GM12878 (cell line): ENCODE measurements at regions not wholly inside any gene's neighbourhood (a gene's known extent, or its start where the extent isn't known, plus 50 kb on each side); places are given as distances from the start of the nearest gene placed in this dataset.

Experiments used
- ATAC-seq: fragments of 200-7000 bp; cut with Tn5 transposase; 3 replicates; pipeline ENCODE4 v1.9.1; 2020; ENCODE audit warnings: mild to moderate bottlenecking, moderate library complexity
- BruUV-seq: library from RNA; stranded (reverse); fragments of 400-500 nt; replicated peaks from 2 replicates; lab custom pipeline; 2021; lab: Mats Ljungman, UMichigan
- CTCF ChIA-PET: fragments of 300-600 bp; sonication (Branson Sonifier 250); formaldehyde crosslinking; extraction: SDS; loops from one replicate; lab custom pipeline; 2021; ENCODE audit warnings: inconsistent platforms; lab: Yijun Ruan, JAX
- POLR2A ChIA-PET: fragments of 350-600 bp; formaldehyde crosslinking; extraction: SDS; loops from one replicate; lab custom pipeline; 2021; ENCODE audit warnings: inconsistent platforms; lab: Charles Lee
- RAD21 ChIA-PET: fragments of 300-600 bp; sonication (Branson Sonifier 250); formaldehyde crosslinking; loops from one replicate; lab custom pipeline; 2023; ENCODE audit warnings: antibody characterized with exemption; ENCODE audit not compliant: unreplicated experiment; lab: Charles Lee
- SMC1A ChIA-PET: fragments of 300-600 bp; sonication (Branson Sonifier 250); formaldehyde crosslinking; loops from one replicate; lab custom pipeline; 2023; ENCODE audit not compliant: unreplicated experiment, uncharacterized antibody; lab: Charles Lee
- DNase-seq: peaks from one replicate; pipeline ENCODE4 v3.0.0-alpha.2; 2011; ENCODE audit warnings: low read depth, low spot score
- FAIRE-seq: peaks from 3 replicates; lab custom pipeline; 2011; peaks lifted over from hg19 to GRCh38; lab: Jason Lieb, UNC
- H2AFZ ChIP-seq: 2 replicates; pipeline ENCODE4 v1.6.0; 2011; ENCODE audit warnings: low read depth, low read length, control low read depth; ENCODE audit not compliant: control insufficient read depth
- H3K27ac ChIP-seq: 2 replicates; pipeline ENCODE4 v1.5.1; 2011; ENCODE audit warnings: control low read depth; ENCODE audit not compliant: control insufficient read depth, insufficient read depth
- H3K27me3 ChIP-seq, 2 experiments: replicated peaks in 1 of 2; 2 replicates each; pipeline versions ENCODE4 v1.6.0 to v1.6.1; 2011; ENCODE audit warnings: low read length in 1 of 2; ENCODE audit not compliant: control insufficient read depth in 2 of 2, insufficient read depth in 2 of 2
- H3K36me3 ChIP-seq, 2 experiments: 2 replicates each; pipeline ENCODE4 v1.5.1; 2011; ENCODE audit warnings: low read length in 1 of 2; ENCODE audit not compliant: control insufficient read depth in 2 of 2, insufficient read depth in 2 of 2
- H3K4me1 ChIP-seq: 2 replicates; pipeline ENCODE4 v1.6.1; 2011; ENCODE audit warnings: mild to moderate bottlenecking, low read length, moderate library complexity, mixed read lengths; ENCODE audit not compliant: control insufficient read depth, insufficient read depth
- H3K4me2 ChIP-seq: 2 replicates; pipeline ENCODE4 v1.6.0; 2011; ENCODE audit warnings: control low read depth; ENCODE audit not compliant: control insufficient read depth, insufficient read depth
- H3K4me3 ChIP-seq: fragments of 200-600 bp; sonication (generic); 2 replicates; pipeline ENCODE4 v1.5.1; 2016
- H3K79me2 ChIP-seq: 2 replicates; pipeline ENCODE4 v1.6.0; 2011; ENCODE audit warnings: low read length; ENCODE audit not compliant: control insufficient read depth, insufficient read depth
- H3K9ac ChIP-seq: 2 replicates; pipeline ENCODE4 v1.8.0; 2011; ENCODE audit warnings: low read length, control low read depth, mixed read lengths; ENCODE audit not compliant: control insufficient read depth, insufficient read depth
- H3K9me3 ChIP-seq: replicated peaks from 3 replicates; pipeline ENCODE4 v1.5.1; 2011; ENCODE audit warnings: mild to moderate bottlenecking, low read length; ENCODE audit not compliant: control insufficient read depth, insufficient read depth
- H4K20me1 ChIP-seq: 2 replicates; pipeline ENCODE4 v1.6.0; 2011; ENCODE audit not compliant: control insufficient read depth, insufficient read depth
- ATF7 ChIP-seq: fragments of 450-650 bp; IDR thresholded peaks from 2 replicates; pipeline ENCODE4 v1.6.1; 2016; ENCODE audit warnings: low read depth, mild to moderate bottlenecking
- CUX1 ChIP-seq: IDR thresholded peaks from 2 replicates; pipeline ENCODE4 v1.6.1; 2012; ENCODE audit warnings: improper control_type of control experiment, low read depth, low read length; ENCODE audit not compliant: insufficient replicate concordance
- FOXK2 ChIP-seq: fragments of 450-650 bp; IDR thresholded peaks from 2 replicates; pipeline ENCODE4 v1.6.1; 2017; ENCODE audit warnings: mild to moderate bottlenecking, moderate library complexity
- FOXM1 ChIP-seq: IDR thresholded peaks from 2 replicates; pipeline ENCODE4 v1.6.1; 2012; ENCODE audit warnings: low read depth, mild to moderate bottlenecking, inconsistent platforms, low read length, moderate library complexity
- HDAC2 ChIP-seq: fragments of 200-600 bp; sonication (generic); IDR thresholded peaks from 2 replicates; pipeline ENCODE4 v1.6.1; 2017
- IKZF2 ChIP-seq, 2 experiments: fragments of 450-650 bp; IDR thresholded peaks; 2 replicates each; pipeline ENCODE4 v1.6.1; 2017; ENCODE audit warnings: mild to moderate bottlenecking in 2 of 2, moderate library complexity in 2 of 2
- KAT2A ChIP-seq: conservative IDR thresholded peaks from 2 replicates; pipeline ENCODE4 v1.6.1; 2011; ENCODE audit warnings: low read depth, low read length; ENCODE audit not compliant: control insufficient read depth
- LARP7 ChIP-seq: fragments of 450-650 bp; IDR thresholded peaks from 2 replicates; pipeline ENCODE4 v1.6.1; 2017; ENCODE audit warnings: mild to moderate bottlenecking
- NR2C1 ChIP-seq: fragments of 450-650 bp; IDR thresholded peaks from 2 replicates; pipeline ENCODE4 v1.6.1; 2017; ENCODE audit warnings: antibody characterized with exemption, mild to moderate bottlenecking, moderate library complexity
- PAX5 ChIP-seq: IDR thresholded peaks from 2 replicates; pipeline ENCODE4 v1.6.1; 2011; ENCODE audit warnings: low read depth, low read length, borderline replicate concordance
- RELA ChIP-seq: fragments of 450-650 bp; IDR thresholded peaks from 2 replicates; pipeline ENCODE4 v1.8.0; 2014; ENCODE audit warnings: borderline replicate concordance; ENCODE audit not compliant: partially characterized antibody
- SP1 ChIP-seq: IDR thresholded peaks from one replicate; pipeline ENCODE4 v1.6.1; 2011; ENCODE audit warnings: low read depth, low read length
- SUPT20H ChIP-seq: IDR thresholded peaks from 2 replicates; pipeline ENCODE4 v1.6.1; 2011; ENCODE audit warnings: low read depth, mild to moderate bottlenecking, low read length, moderate library complexity, borderline replicate concordance; ENCODE audit not compliant: control insufficient read depth
- ZBTB33 ChIP-seq: fragments of 450-650 bp; IDR thresholded peaks from 2 replicates; pipeline ENCODE4 v1.6.1; 2017; ENCODE audit warnings: mild to moderate bottlenecking
- ZNF592 ChIP-seq: fragments of 450-650 bp; IDR thresholded peaks from 2 replicates; pipeline ENCODE4 v1.6.1; 2017; ENCODE audit warnings: mild to moderate bottlenecking, moderate library complexity
- WGBS: methylation state at CpG from one replicate; pipeline ENCODE4 v1.1.6; 2016; ENCODE audit warnings: low lambda C conversion rate; ENCODE audit not compliant: insufficient replicate concordance, insufficient coverage; ENCODE audit errors: missing lambda C conversion rate; 5-methylcytosine and 5-hydroxymethylcytosine counted together
- in situ Hi-C: fragments of 300-500 bp; cut with MboI; formaldehyde crosslinking; loops from 9 replicates; pipeline ENCODE4 v1.14.3; 2018; ENCODE audit warnings: mixed read lengths
- intact Hi-C: fragments of 100-400 bp; cut with micrococcal nuclease; formaldehyde crosslinking; loops from one replicate; pipeline ENCODE4 v1.14.2; 2022; ENCODE audit not compliant: unreplicated experiment

GRCh38 chr20:24158281-24158680 lies 169.7 kb upstream of the GGTLC1 start:
- no peaks in the 10 kb centered on the region for H3K27me3 ChIP-seq
- ChIA-PET RAD21 (no interaction called here), CTCF (interaction anchor here (0.8 to 1.3 kb wide), 3 partner anchors 13 to 760 kb away, joined by 3 to 4 read pairs (median 3); no protein-coding TSS in a partner anchor), SMC1A (no interaction called here), POLR2A (no interaction called here)
- H3K4me2 ChIP-seq, result no peak overlapping the region
- FAIRE-seq (no peak), ATAC-seq (no peak), DNase-seq (no peak)
- no peaks in the 10 kb centered on the region for H3K79me2 ChIP-seq
- H2AFZ ChIP-seq, result no peak overlapping the region
- no peak overlapping the region for H3K4me3 ChIP-seq
- H3K9me3 ChIP-seq, result no peaks in the 10 kb centered on the region
- WGBS, result 0% methylated on average over 2 of the region's 2 CpGs
- BruUV-seq, result no TSS peak
- intact Hi-C loops, result no loop called here
- in situ Hi-C loops, result no loop called here
- no peak overlapping the region for H3K9ac ChIP-seq
- no peaks in the 10 kb centered on the region for H3K36me3 ChIP-seq
- H3K4me1 ChIP-seq, result no peaks in the 10 kb centered on the region
- TF ChIP-seq IKZF2 (IDR thresholded peaks at IDR 0.05), result no peak
- no peak for TF ChIP-seq FOXM1
- no peak for TF ChIP-seq PAX5
- no peak for TF ChIP-seq FOXK2
- TF ChIP-seq ZBTB33, result no peak
- TF ChIP-seq CUX1, result no peak
- TF ChIP-seq ZNF592, result no peak
- no peak for TF ChIP-seq ATF7
- TF ChIP-seq SUPT20H, result no peak
- no peak for TF ChIP-seq NR2C1
- no peak for TF ChIP-seq RELA
- no peak for TF ChIP-seq SP1
- TF ChIP-seq LARP7, result no peak
- TF ChIP-seq HDAC2, result no peak
- no peak for TF ChIP-seq KAT2A
- no peaks in the 10 kb centered on the region for H4K20me1 ChIP-seq
- no peak overlapping the region for H3K27ac ChIP-seq
